H4 (cell line): ENCODE measurements at regions not wholly inside any gene's neighbourhood (a gene's known extent, or its start where the extent isn't known, plus 50 kb on each side); places are given as distances from the start of the nearest gene placed in this dataset.
"Not testable (repeated sequence)": the region's sequence is repeated elsewhere in the genome, so short reads cannot be mapped to it uniquely, and the experiment has no call there.

ENCODE experiments used
- DNase-seq: peaks from one replicate; pipeline ENCODE4 v3.0.0-alpha.2; 2015; ENCODE audit warnings: low spot score

GRCh38 chr5:96171973-96172372 is 210.3 kb upstream of the ELL2 start:
- not testable (repeated sequence) for DNase-seq

GRCh38 chr5:96170481-96171125 is 209.0 kb upstream of the ELL2 start:
- not testable (repeated sequence) for DNase-seq

- not testable (repeated sequence) for DNase-seq
These were observed 207.2 kb upstream of the ELL2 start for GRCh38 chr5:96168833-96169232.

GRCh38 chr5:96159043-96159442 is 197.4 kb upstream of the ELL2 start:
- DNase-seq, result no peak

- DNase-seq, result peak; percentile 72
These were observed 196.2 kb upstream of the ELL2 start for GRCh38 chr5:96157841-96158291.

GRCh38 chr5:96157077-96157780 is 195.6 kb upstream of the ELL2 start:
- no peak for DNase-seq

- no peak for DNase-seq
These were observed 193.5 kb upstream of the ELL2 start for GRCh38 chr5:96155147-96155546.

- DNase-seq, result no peak
These were observed 190.2 kb upstream of the ELL2 start for GRCh38 chr5:96151891-96152290.

- no peak for DNase-seq
These were observed 188.4 kb upstream of the ELL2 start for GRCh38 chr5:96150007-96150406.

GRCh38 chr5:96149546-96149945 is 187.9 kb upstream of the ELL2 start:
- DNase-seq, result peak; percentile 53

GRCh38 chr5:96149021-96149420 is 187.4 kb upstream of the ELL2 start:
- DNase-seq, result no peak

- no peak for DNase-seq
These were observed 186.7 kb upstream of the ELL2 start for GRCh38 chr5:96148376-96148775.

- no peak for DNase-seq
These were observed 186.2 kb upstream of the ELL2 start for GRCh38 chr5:96147866-96148265.

- peak; percentile 54 for DNase-seq
These were observed 185.0 kb upstream of the ELL2 start for GRCh38 chr5:96146675-96147074.

GRCh38 chr5:96144289-96144688 is 182.6 kb upstream of the ELL2 start:
- DNase-seq, result no peak

- peak; percentile 80 for DNase-seq
These were observed 181.8 kb upstream of the ELL2 start for GRCh38 chr5:96143450-96143849.

GRCh38 chr5:96142786-96143434 is 181.3 kb upstream of the ELL2 start:
- peak; percentile 58 for DNase-seq

- no peak for DNase-seq
These were observed 180.6 kb upstream of the ELL2 start for GRCh38 chr5:96142184-96142781.

GRCh38 chr5:96141749-96142148 is 180.1 kb upstream of the ELL2 start:
- peak; percentile 44 for DNase-seq

GRCh38 chr5:96140496-96140895 is 178.8 kb upstream of the ELL2 start:
- no peak for DNase-seq

- no peak for DNase-seq
These were observed 178.4 kb upstream of the ELL2 start for GRCh38 chr5:96140084-96140483.

GRCh38 chr5:96134886-96135285 is 173.2 kb upstream of the ELL2 start:
- no peak for DNase-seq
